ENCODE measurements at regions not wholly inside any gene's neighbourhood (a gene's known extent, or its start where the extent isn't known, plus 50 kb on each side); places are given as distances from the start of the nearest gene placed in this dataset.

GRCh38 chr12:84741692-84742091, 170.9 kb downstream of the SLC6A15 start:
- DNase-seq (ENCODE audit: low read depth): no peak

DNA sequence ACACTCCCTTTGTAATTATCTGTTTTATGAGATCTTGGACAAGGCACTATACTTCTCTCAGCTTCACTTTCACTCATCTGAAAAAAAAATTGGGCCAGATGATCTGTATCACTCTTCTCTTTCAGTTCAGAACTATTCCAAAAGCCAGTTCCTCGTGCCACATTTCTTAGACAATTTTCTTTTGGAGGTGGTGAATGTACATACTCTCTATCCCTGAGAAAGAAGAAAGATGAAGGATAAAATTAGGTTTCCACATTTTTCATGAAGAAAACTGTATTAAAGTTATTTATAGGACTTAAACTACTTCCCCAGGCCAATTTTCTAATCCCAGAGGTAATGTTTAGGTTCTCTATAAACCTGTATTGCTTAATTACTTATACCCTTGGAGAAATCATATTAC, 171.6 kb downstream of the SLC6A15 start:
- no peak for DNase-seq (ENCODE audit: low read depth)

- DNase-seq (ENCODE audit: low read depth): no peak
Measured at GRCh38 chr12:84740602-84741001, 172.0 kb downstream of the SLC6A15 start.

DNA sequence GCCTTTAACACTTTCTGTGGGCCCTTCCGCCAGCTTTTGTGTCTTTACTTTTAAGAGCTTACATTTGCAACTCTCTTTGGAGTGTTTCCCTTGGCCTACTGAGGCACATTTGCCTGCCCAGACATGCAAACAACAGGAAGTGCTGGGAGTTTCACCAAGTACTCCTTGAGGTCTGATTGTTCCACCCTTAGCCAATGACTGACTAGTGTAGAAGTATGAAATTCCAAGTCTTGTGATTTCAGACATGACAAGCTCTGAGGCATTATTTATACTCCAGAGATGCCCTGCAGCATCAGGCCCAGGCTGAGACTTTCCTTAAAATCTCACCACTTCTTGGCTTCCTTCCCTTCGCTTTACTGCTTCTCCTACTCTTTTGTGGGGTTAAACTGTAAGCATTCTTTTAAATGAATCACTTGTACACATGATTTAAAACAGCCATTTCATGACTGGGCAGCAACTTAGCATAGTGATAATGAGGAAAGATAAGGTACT, 174.1 kb downstream of the SLC6A15 start:
- no peak for DNase-seq (ENCODE audit: low read depth)

DNA sequence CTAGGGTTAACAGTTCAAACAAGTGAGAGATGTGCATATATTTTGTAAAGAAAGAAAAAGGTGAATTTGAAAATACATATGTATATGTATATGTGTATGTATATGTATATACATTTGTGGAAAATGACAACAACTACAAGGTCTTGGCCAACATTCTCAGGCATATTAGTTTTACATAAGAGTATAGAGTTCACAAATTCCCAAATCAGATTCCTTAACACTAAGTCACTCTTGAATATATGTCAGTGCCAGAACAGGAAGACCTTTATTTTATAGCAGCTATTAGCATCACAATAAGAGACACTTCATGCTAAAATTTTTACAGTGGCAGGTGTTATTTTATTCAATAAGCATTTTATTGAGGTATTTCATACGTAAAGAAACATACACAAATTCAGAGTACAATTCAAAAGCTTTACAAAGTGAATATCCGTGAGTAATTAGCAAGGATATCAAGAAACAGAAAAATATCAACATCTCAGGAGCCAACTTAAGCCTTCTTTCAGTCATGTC, 179.7 kb downstream of the SLC6A15 start:
- no peak for DNase-seq (ENCODE audit: low read depth)

DNA sequence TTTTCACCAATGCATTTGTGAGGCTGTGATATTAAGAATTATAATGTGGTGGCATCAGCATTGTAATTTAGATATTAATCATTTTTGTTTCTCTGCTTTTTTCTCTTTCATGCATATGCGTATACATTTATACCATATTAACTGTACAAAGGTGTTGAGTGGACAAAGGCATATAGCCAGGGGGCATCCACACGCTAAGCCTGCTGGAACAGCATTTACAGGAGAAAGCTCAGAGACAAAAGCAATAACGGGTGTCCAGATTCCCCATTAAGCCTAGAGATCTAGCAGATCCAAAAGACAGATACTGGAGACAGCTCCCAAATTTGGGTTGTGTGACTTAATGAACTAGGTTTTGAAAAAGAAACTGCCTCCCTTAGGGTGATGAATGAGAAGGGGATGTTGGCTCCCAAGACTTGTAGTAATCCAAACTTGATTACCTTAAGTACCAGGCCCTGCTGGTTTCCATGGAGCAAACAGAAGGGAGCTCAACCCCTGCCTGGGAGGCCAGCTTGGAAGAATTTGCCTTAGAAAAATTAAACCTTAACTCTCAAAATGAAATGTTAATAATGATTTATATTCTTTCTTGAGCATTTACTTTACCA, 181.9 kb downstream of the SLC6A15 start:
- no peak for DNase-seq (ENCODE audit: low read depth)

DNA sequence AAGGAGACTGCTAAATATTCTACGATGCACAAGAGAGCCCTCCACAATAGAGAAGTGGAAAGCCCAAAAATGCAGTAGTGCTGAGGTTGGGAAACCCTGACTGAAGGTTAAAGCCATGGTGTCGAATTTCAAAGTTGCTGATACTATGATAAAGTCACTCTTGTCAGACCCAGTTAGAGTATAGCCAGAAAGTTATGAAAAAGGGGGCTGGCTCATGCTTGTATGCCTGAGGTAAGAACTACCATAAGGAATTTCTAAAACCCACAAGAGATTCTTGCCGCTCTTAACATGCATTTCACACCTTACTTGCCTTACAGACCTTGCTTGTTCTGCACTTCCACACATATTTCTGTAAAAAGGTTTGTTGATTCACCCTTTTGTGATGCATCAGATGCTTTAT, 184.6 kb downstream of the SLC6A15 start:
- no peak for DNase-seq (ENCODE audit: low read depth)

- DNase-seq (ENCODE audit: low read depth): no peak
Measured at GRCh38 chr12:84726780-84727179, 185.8 kb downstream of the SLC6A15 start.

DNA sequence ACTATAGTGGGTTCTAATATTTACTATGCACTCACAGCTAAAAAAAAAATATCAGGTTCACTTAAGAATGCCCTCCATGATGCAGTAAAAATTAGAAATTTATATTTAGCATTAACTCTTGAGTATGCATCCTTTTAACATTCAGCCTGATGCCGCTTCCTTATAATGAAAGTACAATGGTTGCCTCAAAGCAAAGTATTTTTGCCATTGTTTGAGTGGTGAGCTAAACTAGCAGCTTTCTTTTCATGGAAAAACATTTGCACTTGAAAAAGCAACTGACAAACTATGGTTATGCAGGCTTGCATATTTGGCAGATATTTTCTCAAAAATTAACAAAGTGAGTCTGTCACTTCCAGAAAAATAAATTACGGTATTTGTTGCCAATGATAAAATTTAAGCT, 188.6 kb downstream of the SLC6A15 start:
- no peak for DNase-seq (ENCODE audit: low read depth)

GRCh38 chr12:84719997-84720396, 192.6 kb downstream of the SLC6A15 start:
- DNase-seq (ENCODE audit: low read depth): no peak

- no peak for DNase-seq (ENCODE audit: low read depth)
Measured at GRCh38 chr12:84718906-84719305, 193.7 kb downstream of the SLC6A15 start.

- DNase-seq (ENCODE audit: low read depth): no peak
Measured at GRCh38 chr12:84712747-84713146, 199.9 kb downstream of the SLC6A15 start.

DNA sequence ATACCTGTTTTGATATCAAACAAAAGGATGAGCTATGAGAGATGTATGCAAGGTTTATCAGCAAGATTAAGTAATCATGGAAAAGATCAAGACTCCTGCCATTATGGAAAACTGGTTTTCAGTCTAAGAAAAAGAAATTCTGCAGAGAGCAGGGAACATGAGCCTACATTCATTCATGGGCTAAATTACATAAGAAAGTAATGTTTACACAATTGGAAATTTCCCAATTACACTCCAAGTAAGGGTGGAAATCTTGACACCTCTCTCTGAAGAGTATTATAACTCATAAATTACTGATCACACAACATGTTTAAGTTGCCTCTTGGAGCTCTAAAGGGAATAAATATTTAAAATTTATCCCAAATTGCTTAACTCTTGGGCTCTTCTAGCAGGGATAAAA, 206.2 kb downstream of the SLC6A15 start:
- DNase-seq (ENCODE audit: low read depth): no peak

GRCh38 chr12:84704856-84705255, 207.7 kb downstream of the SLC6A15 start:
- no peak for DNase-seq (ENCODE audit: low read depth)

GRCh38 chr12:84702001-84702400, 210.6 kb downstream of the SLC6A15 start:
- no peak for DNase-seq (ENCODE audit: low read depth)

- no peak for DNase-seq (ENCODE audit: low read depth)
Measured at GRCh38 chr12:84701041-84701440, 211.6 kb downstream of the SLC6A15 start.

DNA sequence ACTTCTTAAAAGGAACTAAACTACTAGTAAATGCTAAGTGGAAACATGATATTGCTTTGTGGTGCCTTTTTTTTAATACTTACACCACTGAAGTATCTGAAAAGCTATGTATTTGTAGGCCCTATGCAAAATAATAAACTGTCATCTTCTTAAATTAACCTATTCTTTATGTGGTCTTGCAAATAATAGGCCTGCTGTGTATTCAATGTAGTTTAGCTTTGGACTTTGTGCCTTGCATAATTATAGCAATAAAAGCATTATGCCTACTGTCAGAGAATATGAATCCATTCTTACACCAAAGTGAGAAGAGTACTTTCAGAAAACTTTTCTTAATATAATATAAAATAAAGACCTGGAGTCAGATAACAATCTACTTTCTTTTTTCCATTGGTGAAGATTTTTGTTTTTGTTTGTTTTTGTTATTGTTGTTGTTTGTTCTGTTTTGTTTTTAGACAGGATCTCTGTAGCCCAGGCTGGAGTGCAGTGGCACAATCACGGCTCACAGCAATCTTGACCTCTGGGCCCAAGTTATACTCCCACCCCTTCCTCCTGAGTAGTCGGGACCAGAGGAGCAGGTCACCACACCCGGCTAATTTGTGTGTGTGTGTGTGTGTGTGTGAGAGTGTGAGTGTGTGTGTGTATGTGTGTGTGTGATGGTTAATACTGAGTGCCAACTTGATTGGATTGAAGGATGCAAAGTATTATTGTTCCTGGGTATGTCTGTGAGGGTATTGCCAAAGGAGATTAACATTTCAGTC, 213.8 kb downstream of the SLC6A15 start:
- no peak for DNase-seq (ENCODE audit: low read depth)

GRCh38 chr12:84696908-84697540, 215.6 kb downstream of the SLC6A15 start:
- DNase-seq (ENCODE audit: low read depth): no peak

DNA sequence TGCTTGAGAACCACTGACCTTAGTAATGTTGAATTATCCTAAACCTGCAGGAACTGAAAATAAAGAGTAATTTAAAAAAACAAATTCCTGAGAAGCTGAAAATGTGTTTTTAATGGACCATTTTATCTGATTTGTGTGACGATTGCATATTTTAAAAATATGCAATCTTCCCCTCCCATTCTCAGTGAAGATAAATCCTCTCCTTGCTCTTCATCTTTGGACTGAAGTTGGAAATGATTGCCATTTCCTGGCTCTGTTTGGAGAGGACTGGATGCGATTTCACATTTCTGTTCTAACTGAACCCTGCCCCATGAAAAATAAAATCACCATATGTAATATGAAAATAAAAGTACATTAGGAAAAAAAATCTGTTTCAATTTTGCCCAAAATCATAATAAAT, 216.3 kb downstream of the SLC6A15 start:
- DNase-seq (ENCODE audit: low read depth): no peak

DNA sequence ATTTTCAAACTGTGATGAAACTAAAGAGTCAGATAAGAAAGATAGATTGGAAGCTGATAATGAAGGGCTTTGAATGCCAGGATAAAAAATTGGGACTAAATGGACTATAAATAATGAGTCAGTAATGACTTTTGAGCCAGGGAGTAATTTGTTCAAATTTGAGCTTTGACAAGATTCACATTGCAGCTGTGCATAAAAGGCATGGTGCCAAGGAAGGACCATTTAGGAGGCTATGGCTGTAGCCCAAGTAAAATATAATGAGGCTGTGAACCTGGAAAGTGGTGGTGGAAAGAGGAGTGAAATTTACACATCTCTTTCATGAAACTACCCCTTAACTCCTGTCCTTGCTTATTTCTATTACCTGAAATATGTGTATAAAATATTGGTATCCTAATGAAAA, 218.5 kb downstream of the SLC6A15 start:
- DNase-seq (ENCODE audit: low read depth): no peak

DNA sequence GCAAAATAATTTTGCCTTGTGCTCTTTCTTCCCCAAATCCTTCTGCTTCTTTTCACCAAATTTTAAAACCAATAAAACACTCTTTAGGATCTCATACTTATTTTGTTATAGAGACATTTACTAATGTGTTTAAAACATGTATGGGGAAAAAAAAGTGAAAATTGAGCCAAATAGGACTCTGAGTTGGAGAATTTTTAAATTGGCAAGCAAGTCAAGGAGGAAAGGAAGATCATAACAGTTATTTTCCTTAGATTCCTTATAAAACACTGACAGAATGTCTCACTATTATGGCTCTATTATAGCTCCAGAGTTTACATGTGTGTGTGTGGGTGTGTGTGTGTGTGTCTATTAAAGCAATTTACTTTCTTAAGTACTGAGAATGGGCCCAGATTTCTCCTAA, 220.5 kb downstream of the SLC6A15 start:
- no peak for DNase-seq (ENCODE audit: low read depth)

DNA sequence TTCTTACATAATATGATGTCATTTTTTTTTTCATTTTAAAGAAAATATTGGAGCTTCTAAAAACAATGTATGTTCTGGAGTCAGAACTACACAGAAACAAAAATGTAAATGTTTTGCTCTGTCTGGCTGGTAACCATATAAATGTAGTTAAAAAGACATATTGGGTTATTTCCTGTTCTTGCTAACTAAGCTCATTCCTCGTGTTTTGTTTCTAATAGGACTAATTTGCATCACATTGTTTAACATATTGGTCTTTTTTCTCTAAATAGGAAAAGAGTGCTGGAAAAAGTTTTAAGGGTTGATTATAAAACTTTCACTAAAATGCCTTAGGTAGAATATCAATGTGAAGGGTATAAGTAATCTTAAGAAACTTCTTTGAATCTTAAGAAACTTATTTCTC, 221.3 kb downstream of the SLC6A15 start:
- no peak for DNase-seq (ENCODE audit: low read depth)

DNA sequence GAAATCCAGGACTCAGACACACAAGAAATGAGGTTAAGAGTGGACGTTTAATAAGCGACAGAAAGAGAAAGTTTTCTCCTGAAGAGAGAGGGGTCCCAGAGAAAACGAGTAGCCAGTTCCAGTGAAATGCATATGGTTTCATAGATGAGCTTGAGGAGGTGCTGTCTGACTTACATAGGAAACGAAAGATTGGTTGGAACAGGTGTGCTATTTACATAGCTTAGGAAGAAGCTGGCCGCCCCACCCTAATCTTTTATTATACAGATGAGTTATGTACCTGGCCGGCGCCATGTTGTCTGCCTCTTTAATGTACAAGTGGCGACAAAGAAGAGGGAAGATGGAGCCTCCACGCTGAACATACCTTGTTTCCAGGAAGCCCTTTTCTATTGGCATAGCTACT, 223.0 kb downstream of the SLC6A15 start:
- no peak for DNase-seq (ENCODE audit: low read depth)

All from forelimb muscle (tissue), 1 donor.